Common myeloid progenitor, CD34-positive (primary cell): ENCODE measurements at regions not wholly inside any gene's neighbourhood (a gene's known extent, or its start where the extent isn't known, plus 50 kb on each side); places are given as distances from the start of the nearest gene placed in this dataset.

ENCODE experiments used
- CTCF ChIA-PET: fragments of 350-600 bp; sonication (Branson Sonifier 250); formaldehyde crosslinking; loops from one replicate; lab custom pipeline; 2021; ENCODE audit warnings: antibody characterized with exemption; lab: Charles Lee
- POLR2A ChIA-PET: fragments of 350-600 bp; sonication (Branson Sonifier 250); formaldehyde crosslinking; loops from one replicate; lab custom pipeline; 2021; ENCODE audit warnings: antibody characterized with exemption; lab: Charles Lee
- DNase-seq, 3 donors: peaks; one replicate each; pipeline versions ENCODE4 v3.0.0 to v3.0.0-alpha.2; 2013
- H3K27ac ChIP-seq, 2 experiments: 1 replicate in 1 of 2; 2 replicates in 1 of 2; pipeline ENCODE4 v1.7.0; 2013; ENCODE audit warnings: inconsistent platforms in 2 of 2, low read length in 2 of 2, mild to moderate bottlenecking in 2 of 2, low read depth in 1 of 2, moderate library complexity in 1 of 2; ENCODE audit not compliant: severe bottlenecking in 2 of 2, insufficient read depth in 1 of 2, poor library complexity in 1 of 2
- H3K27me3 ChIP-seq, 5 experiments: replicated peaks in 2 of 5; 1 replicate in 3 of 5; 2 replicates in 2 of 5; pipeline versions ENCODE4 v1.6.1 to v1.7.0; 2013; ENCODE audit warnings: low read length in 4 of 5, mild to moderate bottlenecking in 2 of 5, moderate library complexity in 2 of 5, inconsistent platforms in 1 of 5; ENCODE audit not compliant: insufficient read depth in 5 of 5, control insufficient read depth in 4 of 5
- H3K36me3 ChIP-seq, 4 experiments: 1 replicate in 2 of 4; 2 replicates in 2 of 4; pipeline versions ENCODE4 v1.6.1 to v1.7.0; 2013; ENCODE audit warnings: low read length in 3 of 4, control low read depth in 1 of 4, mild to moderate bottlenecking in 1 of 4; ENCODE audit not compliant: control insufficient read depth in 4 of 4, insufficient read depth in 4 of 4
- H3K4me1 ChIP-seq, 4 experiments: 1 replicate in 3 of 4; 2 replicates in 1 of 4; pipeline versions ENCODE4 v1.6.1 to v1.7.1; 2013; ENCODE audit warnings: low read length in 3 of 4, mild to moderate bottlenecking in 3 of 4, control low read depth in 1 of 4, inconsistent platforms in 1 of 4, moderate library complexity in 1 of 4; ENCODE audit not compliant: control insufficient read depth in 4 of 4, insufficient read depth in 4 of 4; ENCODE audit errors: control extremely low read depth in 1 of 4
- H3K4me3 ChIP-seq, 7 experiments: 1 replicate in 4 of 7; 2 replicates in 3 of 7; pipeline versions ENCODE4 v1.5.1 to v1.7.0; 2013; ENCODE audit warnings: mild to moderate bottlenecking in 7 of 7, low read length in 6 of 7, moderate library complexity in 6 of 7, inconsistent platforms in 2 of 7, low read depth in 2 of 7, control low read depth in 1 of 7; ENCODE audit not compliant: insufficient read depth in 4 of 7, control insufficient read depth in 1 of 7; ENCODE audit errors: extremely low read depth in 1 of 7
- H3K9me3 ChIP-seq, 5 experiments: 1 replicate in 4 of 5; 2 replicates in 1 of 5; pipeline versions ENCODE4 v1.6.1 to v1.7.1; 2013; ENCODE audit warnings: low read length in 4 of 5, mild to moderate bottlenecking in 2 of 5, inconsistent platforms in 1 of 5, low read depth in 1 of 5, moderate library complexity in 1 of 5; ENCODE audit not compliant: control insufficient read depth in 4 of 5, insufficient read depth in 2 of 5; ENCODE audit errors: control extremely low read depth in 1 of 5
- WGBS: methylation state at CpG from one replicate; pipeline ENCODE4 v1.1.5; 2013; ENCODE audit not compliant: insufficient coverage; 5-methylcytosine and 5-hydroxymethylcytosine counted together

- H3K9me3 ChIP-seq: no peaks in the 10 kb centered on the region
- DNase-seq: no peak
- H3K27me3 ChIP-seq: no peaks in the 10 kb centered on the region
- WGBS: 69% methylated on average over 6 of the region's 7 CpGs
- H3K27ac ChIP-seq: no peak overlapping the region
- no peaks in the 10 kb centered on the region for H3K36me3 ChIP-seq
- H3K4me3 ChIP-seq: no peak overlapping the region
- CTCF ChIA-PET: no interaction called here
- POLR2A ChIA-PET: no interaction called here
- H3K4me1 ChIP-seq: no peaks in the 10 kb centered on the region
These were observed 331.8 kb downstream of the TMEM114 start for GRCh38 chr16:8258523-8258922.

- WGBS: 96% methylated on average over 3 of the region's 3 CpGs
- CTCF ChIA-PET: no interaction called here
- H3K4me3 ChIP-seq: no peak overlapping the region
- no peaks in the 10 kb centered on the region for H3K4me1 ChIP-seq
- POLR2A ChIA-PET: no interaction called here
- no peak overlapping the region for H3K27ac ChIP-seq
- no peaks in the 10 kb centered on the region for H3K27me3 ChIP-seq
- no peak for DNase-seq
- H3K36me3 ChIP-seq: no peaks in the 10 kb centered on the region
- no peaks in the 10 kb centered on the region for H3K9me3 ChIP-seq
These were observed 332.8 kb downstream of the TMEM114 start for GRCh38 chr16:8257561-8257960.

GRCh38 chr16:8254405-8254804, 335.9 kb downstream of the TMEM114 start:
- POLR2A ChIA-PET: no interaction called here
- WGBS: 93% methylated on average over 4 of the region's 4 CpGs
- Histone ChIP-seq H3K4me3 (no peak overlapping the region), H3K4me1 (no peaks in the 10 kb centered on the region), H3K9me3 (no peaks in the 10 kb centered on the region), H3K27ac (no peak overlapping the region), H3K27me3 (no peaks in the 10 kb centered on the region), H3K36me3 (no peaks in the 10 kb centered on the region)
- no peak for DNase-seq
- CTCF ChIA-PET: no interaction called here

GRCh38 chr16:8253718-8254117, 336.6 kb downstream of the TMEM114 start:
- POLR2A ChIA-PET: no interaction called here
- Histone ChIP-seq H3K4me3 (no peak overlapping the region), H3K36me3 (no peaks in the 10 kb centered on the region), H3K9me3 (no peaks in the 10 kb centered on the region), H3K27ac (no peak overlapping the region), H3K4me1 (no peaks in the 10 kb centered on the region), H3K27me3 (no peaks in the 10 kb centered on the region)
- 94% methylated on average over 5 of the region's 5 CpGs for WGBS
- CTCF ChIA-PET: no interaction called here
- no peak for DNase-seq

GRCh38 chr16:8251727-8252126, 338.6 kb downstream of the TMEM114 start:
- CTCF ChIA-PET: no interaction called here
- 80% methylated on average over 1 of the region's 2 CpGs for WGBS
- Histone ChIP-seq H3K27ac (no peak overlapping the region), H3K4me1 (no peaks in the 10 kb centered on the region), H3K9me3 (no peaks in the 10 kb centered on the region), H3K36me3 (no peaks in the 10 kb centered on the region), H3K27me3 (no peaks in the 10 kb centered on the region), H3K4me3 (no peak overlapping the region)
- no peak for DNase-seq
- POLR2A ChIA-PET: no interaction called here

GRCh38 chr16:8251298-8251697, 339.0 kb downstream of the TMEM114 start:
- WGBS: no CpG with 5 or more reads among the region's 3 CpGs
- Histone ChIP-seq H3K36me3 (no peaks in the 10 kb centered on the region), H3K4me3 (no peak overlapping the region), H3K27ac (no peak overlapping the region), H3K4me1 (no peaks in the 10 kb centered on the region), H3K9me3 (no peaks in the 10 kb centered on the region), H3K27me3 (no peaks in the 10 kb centered on the region)
- ChIA-PET CTCF (no interaction called here), POLR2A (no interaction called here)
- no peak for DNase-seq

GRCh38 chr16:8247993-8248392, 342.3 kb downstream of the TMEM114 start:
- Histone ChIP-seq H3K4me3 (no peak overlapping the region), H3K36me3 (no peaks in the 10 kb centered on the region), H3K9me3 (no peaks in the 10 kb centered on the region), H3K27me3 (no peaks in the 10 kb centered on the region), H3K27ac (no peak overlapping the region), H3K4me1 (no peaks in the 10 kb centered on the region)
- ChIA-PET CTCF (no interaction called here), POLR2A (no interaction called here)
- no peak for DNase-seq
- 84% methylated on average over 7 of the region's 8 CpGs for WGBS
